Epithelial cell of esophagus (primary cell): ENCODE measurements at regions not wholly inside any gene's neighbourhood (a gene's known extent, or its start where the extent isn't known, plus 50 kb on each side); places are given as distances from the start of the nearest gene placed in this dataset.

Source experiments
- DNase-seq: peaks from one replicate; pipeline ENCODE4 v3.0.0; 2010; ENCODE audit warnings: low read depth
- H3K4me3 ChIP-seq: 2 replicates; pipeline ENCODE4 v1.5.1; 2011; ENCODE audit warnings: mild to moderate bottlenecking, low read length, control low read depth
- TF ChIP-seq, protein P1 (sequence below): IDR thresholded peaks from 2 replicates; pipeline ENCODE4 v1.5.1; 2011; ENCODE audit warnings: low read depth, mild to moderate bottlenecking, low read length, control low read depth, inconsistent platforms; ENCODE audit not compliant: insufficient read depth; ENCODE audit errors: missing control alignments

DNA sequence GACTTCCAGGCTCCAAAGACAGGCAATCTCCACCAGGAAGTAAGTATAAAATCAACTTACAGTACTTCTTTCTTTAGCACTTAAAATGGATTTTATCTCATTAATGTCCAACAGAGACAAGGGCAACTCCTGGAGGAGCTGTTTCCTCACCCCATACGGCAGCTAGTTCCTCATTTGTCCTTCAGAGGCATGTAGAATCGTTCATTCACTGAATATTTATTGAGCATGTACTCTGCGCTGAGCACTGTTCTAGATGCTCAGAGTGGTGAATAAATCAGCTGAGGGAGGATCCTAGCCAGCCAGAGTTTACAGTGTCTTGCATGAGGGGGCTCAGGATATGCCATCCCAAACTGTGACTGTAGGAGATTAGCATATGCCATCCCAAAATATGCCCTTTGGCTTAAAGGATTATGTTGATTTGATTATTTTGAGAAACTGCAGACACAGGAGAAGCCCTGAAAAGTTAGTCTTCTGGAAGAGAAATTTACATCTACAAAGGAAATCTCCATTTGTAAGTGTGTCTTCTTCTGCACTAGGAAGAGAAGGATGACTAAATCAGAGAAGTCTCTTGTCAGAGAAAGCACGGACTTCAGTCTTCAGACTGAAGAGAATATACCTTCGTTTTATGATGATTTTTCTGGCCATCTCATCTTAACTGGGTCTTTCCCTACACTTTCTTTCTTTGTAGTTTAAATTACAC, 66.9 kb downstream of the BAMBI start:
- TF ChIP-seq, protein P1, sequence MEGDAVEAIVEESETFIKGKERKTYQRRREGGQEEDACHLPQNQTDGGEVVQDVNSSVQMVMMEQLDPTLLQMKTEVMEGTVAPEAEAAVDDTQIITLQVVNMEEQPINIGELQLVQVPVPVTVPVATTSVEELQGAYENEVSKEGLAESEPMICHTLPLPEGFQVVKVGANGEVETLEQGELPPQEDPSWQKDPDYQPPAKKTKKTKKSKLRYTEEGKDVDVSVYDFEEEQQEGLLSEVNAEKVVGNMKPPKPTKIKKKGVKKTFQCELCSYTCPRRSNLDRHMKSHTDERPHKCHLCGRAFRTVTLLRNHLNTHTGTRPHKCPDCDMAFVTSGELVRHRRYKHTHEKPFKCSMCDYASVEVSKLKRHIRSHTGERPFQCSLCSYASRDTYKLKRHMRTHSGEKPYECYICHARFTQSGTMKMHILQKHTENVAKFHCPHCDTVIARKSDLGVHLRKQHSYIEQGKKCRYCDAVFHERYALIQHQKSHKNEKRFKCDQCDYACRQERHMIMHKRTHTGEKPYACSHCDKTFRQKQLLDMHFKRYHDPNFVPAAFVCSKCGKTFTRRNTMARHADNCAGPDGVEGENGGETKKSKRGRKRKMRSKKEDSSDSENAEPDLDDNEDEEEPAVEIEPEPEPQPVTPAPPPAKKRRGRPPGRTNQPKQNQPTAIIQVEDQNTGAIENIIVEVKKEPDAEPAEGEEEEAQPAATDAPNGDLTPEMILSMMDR, result no peak
- H3K4me3 ChIP-seq, result no peak overlapping the region
- DNase-seq, result no peak

DNA sequence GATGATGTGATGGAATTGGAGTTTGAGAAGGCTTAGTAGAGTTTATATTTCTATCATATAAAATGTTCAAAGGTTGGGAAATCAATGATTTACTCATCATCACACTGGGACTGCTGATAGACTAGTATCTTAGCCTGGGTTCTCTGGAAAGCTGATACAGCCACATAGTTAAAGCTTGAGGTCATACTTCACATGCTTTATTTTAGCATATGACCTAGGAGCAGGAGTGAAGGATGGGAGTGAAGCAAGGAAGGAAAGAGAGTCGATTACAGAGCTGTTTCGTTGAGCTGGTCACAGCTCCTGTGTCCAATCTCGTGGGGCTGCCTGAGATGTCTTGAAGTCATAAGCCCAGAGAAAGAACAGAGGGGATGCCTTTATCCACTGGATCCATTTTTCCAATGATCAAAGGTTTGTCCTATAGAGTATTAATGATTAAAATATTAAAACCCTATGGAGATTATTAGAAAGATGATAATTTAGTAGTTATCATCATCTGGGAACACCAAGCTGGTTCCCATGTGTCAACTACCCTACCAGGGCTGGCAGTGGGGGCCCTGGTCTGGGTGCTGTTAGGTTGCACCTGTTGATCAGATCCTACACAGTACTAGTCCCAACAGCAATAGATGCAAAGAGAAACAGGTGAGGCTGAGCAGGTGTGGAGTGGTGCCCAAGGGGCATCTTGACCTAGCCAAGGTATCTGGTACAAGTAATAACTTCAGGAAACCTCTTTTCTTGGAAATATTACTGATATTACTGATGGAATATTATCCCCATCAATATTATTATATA, 77.8 kb downstream of the BAMBI start:
- peak; percentile 7 for DNase-seq
- TF ChIP-seq, protein P1, result no peak
- no peak overlapping the region for H3K4me3 ChIP-seq

DNA sequence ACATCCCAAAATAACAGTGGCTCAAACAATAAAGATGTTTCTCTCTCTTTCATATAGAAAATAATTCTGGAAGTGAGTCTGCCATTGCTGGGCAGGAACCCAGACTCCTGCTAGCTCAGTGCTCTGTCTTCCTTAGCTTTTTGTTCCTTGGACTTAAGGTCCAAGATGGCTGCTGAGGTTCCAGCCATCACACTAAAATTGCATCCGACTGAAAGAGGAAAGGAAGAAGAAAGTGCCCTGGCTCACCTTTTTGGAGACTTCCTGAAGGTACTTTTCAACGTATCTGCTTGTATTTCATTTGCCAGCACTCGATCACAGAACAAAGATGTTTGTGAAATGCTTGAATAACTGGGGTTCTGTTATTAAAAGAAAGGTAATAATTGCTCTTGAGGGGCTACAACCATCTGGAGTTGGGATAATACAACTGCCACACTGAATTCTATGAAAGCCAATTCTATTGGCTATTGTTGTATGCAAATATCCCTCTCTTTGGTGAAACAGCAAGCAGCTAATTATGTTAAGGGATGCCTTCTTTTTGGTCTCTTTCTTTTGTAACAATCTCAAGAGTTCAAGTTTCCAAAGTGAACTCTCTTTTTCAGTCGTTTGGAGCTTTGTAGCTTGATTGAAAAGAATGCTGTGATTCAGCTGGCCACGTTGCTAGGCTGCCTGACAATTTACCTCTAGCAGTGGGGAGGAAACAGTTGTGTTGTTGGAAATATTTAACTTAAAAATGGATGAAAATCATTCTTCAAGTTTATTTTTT, 83.9 kb downstream of the BAMBI start:
- DNase-seq, result no peak
- H3K4me3 ChIP-seq, result no peak overlapping the region
- TF ChIP-seq, protein P1, result no peak

DNA sequence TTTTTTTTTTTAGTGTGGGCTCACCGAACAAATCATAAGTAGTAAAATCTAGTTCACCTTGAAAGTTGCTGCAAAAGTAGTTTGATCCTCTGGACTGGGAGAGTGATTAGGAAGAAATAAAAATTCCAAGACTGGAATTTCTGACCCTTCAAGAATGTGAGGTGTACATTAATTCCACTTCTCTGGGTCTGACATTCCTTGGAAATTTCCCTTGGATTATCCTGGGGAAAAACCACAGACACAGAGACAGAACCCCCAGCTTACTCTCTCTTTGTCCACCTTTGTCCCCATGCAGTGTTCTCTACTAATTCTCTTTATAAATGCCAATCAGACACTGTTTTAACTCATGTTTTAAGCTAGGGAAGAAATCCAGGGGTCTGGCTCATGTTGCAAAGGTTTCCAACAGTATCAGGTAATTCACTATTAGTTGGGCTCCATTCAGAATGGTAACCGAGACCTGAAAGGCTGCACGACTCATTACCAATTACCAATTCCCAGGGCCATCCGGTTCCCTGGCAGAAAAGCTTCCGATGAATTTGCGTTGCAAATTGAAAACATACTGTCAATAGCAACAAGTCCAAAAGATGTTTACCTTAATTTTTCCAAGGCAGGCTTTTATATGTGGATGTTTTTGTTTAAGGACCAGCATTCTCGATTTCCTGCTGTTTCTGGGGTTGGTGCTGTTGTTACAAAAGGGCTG, 86.3 kb downstream of the BAMBI start:
- no peak overlapping the region for H3K4me3 ChIP-seq
- TF ChIP-seq, protein P1, result no peak
- DNase-seq, result no peak

DNA sequence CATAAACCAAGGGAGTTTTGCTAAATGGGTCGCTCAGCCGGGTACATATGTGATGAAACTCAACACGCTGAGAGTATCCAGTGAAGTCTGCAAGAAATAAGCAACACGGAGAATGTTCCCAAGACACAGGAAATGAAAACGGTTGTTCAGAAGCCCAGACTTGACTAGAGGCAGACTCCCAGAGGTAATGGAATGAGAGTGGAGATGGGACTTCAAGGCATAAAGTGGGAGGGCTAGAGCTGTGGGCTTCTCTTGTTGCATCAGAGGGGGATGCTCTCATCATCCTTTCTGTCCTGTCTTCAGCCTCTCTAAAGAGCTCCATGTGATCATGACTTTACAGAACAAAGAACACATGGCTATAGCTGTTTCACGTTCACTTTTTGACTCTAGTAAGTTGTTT, 88.3 kb downstream of the BAMBI start:
- TF ChIP-seq, protein P1, result no peak
- no peak overlapping the region for H3K4me3 ChIP-seq
- DNase-seq, result no peak

DNA sequence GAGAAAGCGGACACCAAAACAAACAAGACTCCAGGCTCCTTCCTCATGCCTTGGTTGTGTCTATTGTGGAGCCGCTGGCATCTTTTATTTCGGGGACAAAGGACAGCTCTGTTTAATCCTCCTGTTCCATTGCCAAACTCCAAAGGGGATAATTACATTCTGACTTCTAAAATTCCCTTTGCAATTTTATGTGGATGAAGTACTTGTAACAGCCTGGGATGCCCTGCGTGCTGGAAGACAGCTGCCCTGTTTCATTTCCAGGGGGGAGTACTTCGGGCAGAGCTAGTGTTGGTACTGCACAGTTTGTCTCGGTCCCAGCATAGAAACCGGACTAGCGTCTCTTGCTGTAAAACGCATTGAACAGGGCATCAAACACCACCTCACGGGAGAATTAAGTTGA, 90.9 kb downstream of the BAMBI start:
- H3K4me3 ChIP-seq, result no peak overlapping the region
- TF ChIP-seq, protein P1, result no peak
- DNase-seq, result no peak
